ENCODE measurements at regions not wholly inside any gene's neighbourhood (a gene's known extent, or its start where the extent isn't known, plus 50 kb on each side); places are given as distances from the start of the nearest gene placed in this dataset.

DNA sequence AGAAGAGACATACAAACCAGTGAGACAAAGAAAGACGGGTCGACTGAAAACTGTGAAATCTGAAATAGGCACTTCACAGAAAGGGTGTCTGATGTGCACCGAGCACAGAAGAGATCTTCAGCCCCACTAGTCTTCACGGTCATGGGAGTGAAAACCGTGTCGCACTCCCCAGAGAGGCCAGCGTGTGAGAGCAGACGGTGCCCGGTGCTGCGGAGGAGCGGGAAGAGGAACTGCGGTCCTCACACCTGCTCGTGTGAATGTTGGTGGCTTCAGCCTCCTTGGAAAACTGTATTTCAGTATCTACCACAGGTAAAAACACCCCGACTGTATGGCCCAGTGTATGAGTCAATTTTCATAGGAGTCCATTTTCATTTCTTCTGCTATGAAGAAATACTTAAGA, 382.9 kb downstream of the BRD1 start:
- intact Hi-C loops (cut with micrococcal nuclease; ENCODE audit: unreplicated experiment) = no loop called here
- no peak overlapping the region for H3K4me3 ChIP-seq (replicated peaks in 1 of 3; ENCODE audit: insufficient read depth in 1 of 3, low read depth in 2 of 3, low read length in 3 of 3)
- FAIRE-seq (no peak), DNase-seq (ENCODE audit: low spot score) (no peak), ATAC-seq (no peak)
- ChIA-PET POLR2A (no interaction called here), CTCF (ENCODE audit: low intra/inter-chr PET ratio, low total read pairs) (no interaction called here)
- H2AFZ ChIP-seq (ENCODE audit: low read length) = no peak overlapping the region
- BruUV-seq (replicated peaks) = no TSS peak
- no peaks in the 10 kb centered on the region for H3K36me3 ChIP-seq (replicated peaks in 1 of 2; ENCODE audit: control insufficient read depth in 1 of 2, insufficient read depth in 2 of 2, low read length in 2 of 2)
- no peak for TF ChIP-seq ATF6 (CRISPR knock-in tag; conservative IDR thresholded peaks at IDR 0.05)
- no peak for TF ChIP-seq ZC3H4 (CRISPR knock-in tag; IDR thresholded peaks at IDR 0.05; ENCODE audit: borderline replicate concordance)
- no peak for TF ChIP-seq TEAD2 (CRISPR knock-in tag; IDR thresholded peaks at IDR 0.05)
- TF ChIP-seq ASH2L (IDR thresholded peaks at IDR 0.05; ENCODE audit: insufficient read length, low read depth, low read length) = no peak
- no peak for TF ChIP-seq U2AF1 (optimal IDR thresholded peaks at IDR 0.05; ENCODE audit: low read depth, low read length)
- no peak for TF ChIP-seq RERE (CRISPR knock-in tag; IDR thresholded peaks at IDR 0.05; ENCODE audit: low read depth)
- TF ChIP-seq CREB1 (IDR thresholded peaks at IDR 0.05) = no peak
- TF ChIP-seq CREB1 (CRISPR knock-in tag; IDR thresholded peaks at IDR 0.05) = no peak
- TF ChIP-seq ZNF225 (CRISPR knock-in tag; IDR thresholded peaks at IDR 0.05) = no peak
- no peak for TF ChIP-seq KDM4B (CRISPR knock-in tag; IDR thresholded peaks at IDR 0.05)
- no peak for TF ChIP-seq EEA1 (CRISPR knock-in tag; IDR thresholded peaks at IDR 0.05; ENCODE audit: borderline replicate concordance)
- no peak for TF ChIP-seq ZKSCAN1 (IDR thresholded peaks at IDR 0.05; ENCODE audit: low read length)
- no peak for TF ChIP-seq ARNTL (CRISPR knock-in tag; IDR thresholded peaks at IDR 0.05)
- no peak overlapping the region for H3K4me2 ChIP-seq (ENCODE audit: low read depth, low read length)
- H3K79me2 ChIP-seq (ENCODE audit: insufficient read depth, low read length) = no peaks in the 10 kb centered on the region
- no peaks in the 10 kb centered on the region for H3K9me3 ChIP-seq (ENCODE audit: low read length)
- no peaks in the 10 kb centered on the region for H4K20me1 ChIP-seq (ENCODE audit: insufficient read depth, low read length)
- no peak overlapping the region for H3K27ac ChIP-seq (ENCODE audit: extremely low read length, insufficient read depth, low read length)
- H3K4me1 ChIP-seq (ENCODE audit: insufficient read depth, low read length) = peaks cover 9% of the 10 kb centered on the region
- H3K27me3 ChIP-seq (ENCODE audit: control insufficient read depth in 1 of 2, insufficient read depth in 2 of 2, low read length in 2 of 2) = peaks cover 5 to 57% of the 10 kb centered on the region in 2 experiments; a peak in 4 of 5 replicates
- in situ Hi-C loops (cut with HindIII; ENCODE audit: extremely low pct_ligation_motif_present, low pct_unique_long_range_greater_than_20kb) = no loop called here
- H3K9ac ChIP-seq (ENCODE audit: insufficient read depth, low read depth, low read length) = no peak overlapping the region
- 52% methylated on average over 14 of the region's 14 CpGs for WGBS (ENCODE audit: low lambda C conversion rate)

Data from HepG2 (cell line).